Lung (tissue), 11 donors: ENCODE measurements at regions not wholly inside any gene's neighbourhood (a gene's known extent, or its start where the extent isn't known, plus 50 kb on each side); places are given as distances from the start of the nearest gene placed in this dataset.

Experiments used
- ATAC-seq: fragments of 200-7000 bp; cut with Tn5 transposase; one replicate; pipeline ENCODE4 v1.9.1; 2020; ENCODE audit warnings: moderate number of reproducible peaks; ENCODE audit not compliant: insufficient read depth, low FRiP score
- DNase-seq, 3 donors: peaks; one replicate each; pipeline ENCODE4 v3.0.0-alpha.2; 2013 to 2017
- H3K27ac ChIP-seq, 2 donors: one replicate each; pipeline ENCODE4 v1.5.1; 2013; ENCODE audit warnings: mild to moderate bottlenecking in 2 of 2, moderate library complexity in 2 of 2, control low read depth in 1 of 2, inconsistent platforms in 1 of 2, low read depth in 1 of 2, low read length in 1 of 2
- H3K27me3 ChIP-seq, 3 donors: one replicate each; pipeline ENCODE4 v1.5.1; 2013; ENCODE audit warnings: low read length in 2 of 3; ENCODE audit not compliant: control insufficient read depth in 3 of 3, insufficient read depth in 3 of 3
- H3K36me3 ChIP-seq, 4 donors: one replicate each; pipeline ENCODE4 v1.5.1; 2013; ENCODE audit warnings: low read length in 4 of 4, mild to moderate bottlenecking in 1 of 4, moderate library complexity in 1 of 4; ENCODE audit not compliant: control insufficient read depth in 4 of 4, insufficient read depth in 4 of 4
- H3K4me1 ChIP-seq, 5 donors: one replicate each; pipeline ENCODE4 v1.5.1; 2013; ENCODE audit warnings: low read length in 5 of 5, mild to moderate bottlenecking in 2 of 5, moderate library complexity in 1 of 5; ENCODE audit not compliant: control insufficient read depth in 5 of 5, insufficient read depth in 5 of 5
- H3K4me3 ChIP-seq: one replicate; pipeline ENCODE4 v1.5.1; 2013; ENCODE audit warnings: mild to moderate bottlenecking, control low read depth, moderate library complexity
- H3K9ac ChIP-seq, 2 donors: one replicate each; pipeline ENCODE4 v1.5.1; 2013; ENCODE audit warnings: low read length in 2 of 2, control low read depth in 1 of 2; ENCODE audit not compliant: insufficient read depth in 1 of 2
- H3K9me3 ChIP-seq, 4 donors: one replicate each; pipeline ENCODE4 v1.5.1; 2013; ENCODE audit warnings: low read length in 3 of 4, mild to moderate bottlenecking in 1 of 4, moderate library complexity in 1 of 4; ENCODE audit not compliant: control insufficient read depth in 4 of 4, insufficient read depth in 3 of 4
- WGBS, 2 donors: extraction: QIAGEN DNeasy Blood & Tissue Kit; methylation state at CpG; one replicate each; pipeline ENCODE4 v1.1.7; 2013; 5-methylcytosine and 5-hydroxymethylcytosine counted together
- TF ChIP-seq, protein P1 (sequence below): IDR thresholded peaks from 2 replicates; pipeline ENCODE4 v1.5.1; 2012; ENCODE audit warnings: mild to moderate bottlenecking; ENCODE audit errors: control extremely low read depth, extremely low read depth
- donor health status: control.
- donor health status: control.
- donor health status: Bipolar disorder and iron deficiency.
- donor health status: healthy.
- donor health status: DM: yes; HTN: yes; CAD: no.

GRCh38 chr5:74031536-74031935 lies 405.5 kb downstream of the ARHGEF28 start:
- DNase-seq: no peak
- TF ChIP-seq, protein P1, sequence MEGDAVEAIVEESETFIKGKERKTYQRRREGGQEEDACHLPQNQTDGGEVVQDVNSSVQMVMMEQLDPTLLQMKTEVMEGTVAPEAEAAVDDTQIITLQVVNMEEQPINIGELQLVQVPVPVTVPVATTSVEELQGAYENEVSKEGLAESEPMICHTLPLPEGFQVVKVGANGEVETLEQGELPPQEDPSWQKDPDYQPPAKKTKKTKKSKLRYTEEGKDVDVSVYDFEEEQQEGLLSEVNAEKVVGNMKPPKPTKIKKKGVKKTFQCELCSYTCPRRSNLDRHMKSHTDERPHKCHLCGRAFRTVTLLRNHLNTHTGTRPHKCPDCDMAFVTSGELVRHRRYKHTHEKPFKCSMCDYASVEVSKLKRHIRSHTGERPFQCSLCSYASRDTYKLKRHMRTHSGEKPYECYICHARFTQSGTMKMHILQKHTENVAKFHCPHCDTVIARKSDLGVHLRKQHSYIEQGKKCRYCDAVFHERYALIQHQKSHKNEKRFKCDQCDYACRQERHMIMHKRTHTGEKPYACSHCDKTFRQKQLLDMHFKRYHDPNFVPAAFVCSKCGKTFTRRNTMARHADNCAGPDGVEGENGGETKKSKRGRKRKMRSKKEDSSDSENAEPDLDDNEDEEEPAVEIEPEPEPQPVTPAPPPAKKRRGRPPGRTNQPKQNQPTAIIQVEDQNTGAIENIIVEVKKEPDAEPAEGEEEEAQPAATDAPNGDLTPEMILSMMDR: no peak
- Histone ChIP-seq H3K9ac (no peak overlapping the region), H3K36me3 (no peaks in the 10 kb centered on the region), H3K4me1 (peaks cover 0 to 10% (median 7%) of the 10 kb centered on the region in 5 donors), H3K27ac (no peak overlapping the region), H3K27me3 (no peaks in the 10 kb centered on the region), H3K4me3 (no peak overlapping the region), H3K9me3 (no peaks in the 10 kb centered on the region)
- WGBS, 2 donors: 88 to 95% methylated on average over 3 of the region's 3 CpGs
- ATAC-seq: no peak

DNA sequence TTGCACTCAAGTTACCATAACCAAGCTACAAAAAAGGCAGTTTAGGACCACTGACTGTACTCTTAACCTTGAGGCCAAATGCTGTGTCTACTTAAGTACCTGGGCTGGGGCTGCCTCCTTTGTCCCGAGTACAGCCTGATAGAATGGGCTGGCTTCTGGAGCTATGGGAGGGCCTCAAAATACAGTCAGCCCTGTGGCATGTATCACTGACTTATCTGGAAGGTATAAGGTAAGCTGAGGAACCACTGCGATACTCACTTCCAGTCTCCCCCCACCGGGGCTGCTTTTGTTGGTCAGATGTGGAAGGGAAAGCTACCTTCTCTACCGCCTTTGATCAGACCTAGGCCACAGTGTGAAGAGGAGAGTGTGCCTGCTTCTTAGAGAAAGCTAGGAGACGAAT lies 404.8 kb downstream of the ARHGEF28 start:
- DNase-seq: no peak
- H3K36me3 ChIP-seq: no peaks in the 10 kb centered on the region
- TF ChIP-seq, protein P1: no peak
- H3K9me3 ChIP-seq: no peaks in the 10 kb centered on the region
- H3K27ac ChIP-seq: no peak overlapping the region
- peaks cover 0 to 7% (median 4%) of the 10 kb centered on the region in 5 donors for H3K4me1 ChIP-seq
- ATAC-seq: no peak
- H3K9ac ChIP-seq: no peak overlapping the region
- 92 to 95% methylated on average over 5 of the region's 5 CpGs for WGBS, 2 donors
- H3K4me3 ChIP-seq: no peak overlapping the region
- H3K27me3 ChIP-seq: no peaks in the 10 kb centered on the region

DNA sequence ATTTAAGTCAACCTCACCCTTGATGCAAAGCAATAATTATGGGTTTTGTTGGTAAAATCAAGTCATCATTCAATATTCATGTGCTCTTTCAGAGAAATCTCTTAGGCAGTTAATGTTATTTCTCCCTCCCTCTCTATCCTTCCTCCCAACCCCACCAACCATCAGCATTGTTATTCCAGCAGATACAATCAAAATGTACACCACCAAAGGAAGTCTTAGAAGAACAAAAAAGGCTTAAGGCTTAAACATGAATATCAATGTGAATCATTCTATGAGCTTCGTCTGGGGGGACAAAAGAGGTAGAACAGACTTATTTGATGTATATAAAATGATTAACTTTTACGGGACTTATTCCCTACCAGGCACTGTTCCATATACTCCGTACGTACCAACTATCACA lies 404.4 kb downstream of the ARHGEF28 start:
- H3K27me3 ChIP-seq: no peaks in the 10 kb centered on the region
- no peak overlapping the region for H3K9ac ChIP-seq
- peaks cover 0 to 3% (median 0%) of the 10 kb centered on the region in 5 donors for H3K4me1 ChIP-seq
- TF ChIP-seq, protein P1: no peak
- DNase-seq (no peak), ATAC-seq (no peak)
- no peaks in the 10 kb centered on the region for H3K9me3 ChIP-seq
- no peaks in the 10 kb centered on the region for H3K36me3 ChIP-seq
- no peak overlapping the region for H3K27ac ChIP-seq
- WGBS, 2 donors: 92 to 97% methylated on average over 4 of the region's 4 CpGs
- no peak overlapping the region for H3K4me3 ChIP-seq

GRCh38 chr5:74028976-74029375 lies 403.0 kb downstream of the ARHGEF28 start:
- H3K36me3 ChIP-seq: no peaks in the 10 kb centered on the region
- ATAC-seq: no peak
- H3K9ac ChIP-seq: no peak overlapping the region
- no peaks in the 10 kb centered on the region for H3K9me3 ChIP-seq
- no peaks in the 10 kb centered on the region for H3K27me3 ChIP-seq
- no peak overlapping the region for H3K27ac ChIP-seq
- H3K4me1 ChIP-seq: no peaks in the 10 kb centered on the region
- no peak for DNase-seq
- 90 to 93% methylated on average over 4 of the region's 4 CpGs for WGBS, 2 donors
- TF ChIP-seq, protein P1: no peak
- no peak overlapping the region for H3K4me3 ChIP-seq
